Endothelial cell of umbilical vein (primary cell): ENCODE measurements at regions not wholly inside any gene's neighbourhood (a gene's known extent, or its start where the extent isn't known, plus 50 kb on each side); places are given as distances from the start of the nearest gene placed in this dataset.

Source experiments
- BruUV-seq: library from RNA; stranded (reverse); fragments of 400-500 nt; replicated peaks from 2 replicates; lab custom pipeline; 2021; lab: Mats Ljungman, UMichigan
- CTCF ChIA-PET: fragments of 300-600, 350-600 bp; sonication (Branson Sonifier 250); formaldehyde crosslinking; loops from one replicate; lab custom pipeline; 2021; ENCODE audit warnings: antibody characterized with exemption, inconsistent platforms; lab: Charles Lee
- POLR2A ChIA-PET: fragments of 300-600, 350-600 bp; sonication (Branson Sonifier 250); formaldehyde crosslinking; loops from one replicate; lab custom pipeline; 2021; ENCODE audit warnings: antibody characterized with exemption, inconsistent platforms; lab: Charles Lee
- DNase-seq: peaks from one replicate; pipeline ENCODE4 v3.0.0-alpha.2; 2011; ENCODE audit warnings: low read depth, low spot score
- FAIRE-seq: peaks from 2 replicates; lab custom pipeline; 2011; peaks lifted over from hg19 to GRCh38; lab: Jason Lieb, UNC
- H2AFZ ChIP-seq: 2 replicates; pipeline ENCODE4 v1.6.0; 2012; ENCODE audit warnings: low read depth, low read length, control low read depth, inconsistent platforms
- H3K27ac ChIP-seq: 2 replicates; pipeline ENCODE4 v1.5.1; 2011; ENCODE audit warnings: low read depth, mild to moderate bottlenecking, control low read depth, low read length, moderate library complexity; ENCODE audit not compliant: insufficient read depth
- H3K27me3 ChIP-seq, 2 experiments: 2 replicates each; pipeline versions ENCODE4 v1.6.0 to v1.6.1; 2011; ENCODE audit warnings: low read length in 2 of 2, mixed read lengths in 1 of 2; ENCODE audit not compliant: control insufficient read depth in 2 of 2, insufficient read depth in 2 of 2
- H3K36me3 ChIP-seq, 2 experiments: 2 replicates in 1 of 2; 3 replicates in 1 of 2; pipeline ENCODE4 v1.5.1; 2011; ENCODE audit warnings: low read length in 2 of 2, mild to moderate bottlenecking in 1 of 2, moderate library complexity in 1 of 2; ENCODE audit not compliant: control insufficient read depth in 2 of 2, insufficient read depth in 2 of 2; ENCODE audit errors: extremely low read depth in 1 of 2
- H3K4me1 ChIP-seq: 3 replicates; pipeline ENCODE4 v1.5.1; 2011; ENCODE audit warnings: mild to moderate bottlenecking, low read length; ENCODE audit not compliant: control insufficient read depth, insufficient read depth; ENCODE audit errors: extremely low read depth
- H3K4me2 ChIP-seq: 2 replicates; pipeline ENCODE4 v1.6.1; 2011; ENCODE audit warnings: low read length, control low read depth, mixed read lengths; ENCODE audit not compliant: insufficient read depth
- H3K4me3 ChIP-seq, 3 experiments: fragments of 200-600 bp in 1 of 3; sonication (generic), shearing (Covaris generic) in 1 of 3; replicated peaks in 1 of 3; 2 replicates each; pipeline ENCODE4 v1.5.1; 2011 to 2016; ENCODE audit warnings: control low read depth in 3 of 3, low read length in 3 of 3, mild to moderate bottlenecking in 2 of 3, inconsistent platforms in 1 of 3, low read depth in 1 of 3, moderate library complexity in 1 of 3; ENCODE audit not compliant: insufficient read depth in 1 of 3
- H3K79me2 ChIP-seq: 2 replicates; pipeline ENCODE4 v1.6.0; 2012; ENCODE audit warnings: low read length, inconsistent platforms; ENCODE audit not compliant: control insufficient read depth, insufficient read depth
- H3K9ac ChIP-seq: replicated peaks from 2 replicates; pipeline ENCODE3; 2011; ENCODE audit warnings: low read length, control low read depth; ENCODE audit not compliant: insufficient read depth; ENCODE audit errors: extremely low read depth
- H3K9me1 ChIP-seq: replicated peaks from 3 replicates; pipeline ENCODE4 v1.6.0; 2011; ENCODE audit warnings: mild to moderate bottlenecking, low read length; ENCODE audit not compliant: control insufficient read depth, insufficient read depth; ENCODE audit errors: extremely low read depth
- H3K9me3 ChIP-seq: replicated peaks from 2 replicates; pipeline ENCODE4 v1.5.1; 2012; ENCODE audit warnings: low read length, inconsistent platforms; ENCODE audit not compliant: control insufficient read depth, insufficient read depth
- H4K20me1 ChIP-seq: replicated peaks from 2 replicates; pipeline ENCODE3; 2011; ENCODE audit warnings: mild to moderate bottlenecking, low read length; ENCODE audit not compliant: control insufficient read depth, insufficient read depth; ENCODE audit errors: extremely low read depth
- FOS ChIP-seq: IDR thresholded peaks from 2 replicates; pipeline ENCODE4 v1.6.1; 2011; ENCODE audit warnings: mild to moderate bottlenecking, low read length, moderate library complexity, borderline replicate concordance; ENCODE audit not compliant: insufficient read depth
- GATA2 ChIP-seq: IDR thresholded peaks from 2 replicates; pipeline ENCODE4 v1.7.0; 2011; ENCODE audit warnings: low read depth, mild to moderate bottlenecking, moderate library complexity, mixed read lengths, low read length; ENCODE audit not compliant: insufficient read length, insufficient read depth
- JUN ChIP-seq: IDR thresholded peaks from 2 replicates; pipeline ENCODE4 v1.6.1; 2011; ENCODE audit warnings: borderline replicate concordance, low read depth; ENCODE audit not compliant: insufficient read length, insufficient read depth
- MAX ChIP-seq: IDR thresholded peaks from 2 replicates; pipeline ENCODE4 v1.6.1; 2011; ENCODE audit not compliant: insufficient read depth, insufficient read length
- MYC ChIP-seq: IDR thresholded peaks from one replicate; pipeline ENCODE4 v1.6.1; 2011; ENCODE audit warnings: mild to moderate bottlenecking, low read depth, low read length
- POLR2A ChIP-seq: IDR thresholded peaks from 2 replicates; pipeline ENCODE4 v1.6.1; 2012; ENCODE audit warnings: low read depth, mild to moderate bottlenecking, control low read depth, low read length
- POLR2AphosphoS5 ChIP-seq: IDR thresholded peaks from 2 replicates; pipeline ENCODE4 v1.6.1; 2012; ENCODE audit warnings: low read depth, mild to moderate bottlenecking, control low read depth, low read length, moderate library complexity; ENCODE audit not compliant: insufficient read depth
- dilution Hi-C: fragments of 300-500 bp; cut with MboI; formaldehyde crosslinking; loops from one replicate; pipeline ENCODE4 v1.15.0; 2019; ENCODE audit warnings: low sequenced_read_pairs; ENCODE audit not compliant: extremely low pct_ligation_motif_present
- intact Hi-C: fragments of 100-400 bp; cut with micrococcal nuclease; formaldehyde crosslinking; loops from one replicate; pipeline ENCODE4 v1.10.0; 2022
- TF ChIP-seq, protein P1 (sequence below), 2 donors: IDR thresholded peaks; 1 replicate in 1 of 2; 2 replicates in 1 of 2; pipeline ENCODE4 v1.5.1; 2011; ENCODE audit warnings: low read length in 2 of 2, mild to moderate bottlenecking in 2 of 2, moderate library complexity in 2 of 2, control low read depth in 1 of 2, inconsistent platforms in 1 of 2, low read depth in 1 of 2; ENCODE audit not compliant: insufficient read depth in 1 of 2; ENCODE audit errors: extremely low read depth in 1 of 2

GRCh38 chr2:77808599-77808998, 286.4 kb upstream of the LRRTM4 start:
- no peak overlapping the region for H2AFZ ChIP-seq
- ChIA-PET POLR2A (no interaction called here), CTCF (no interaction called here)
- dilution Hi-C loops (no loop called here), intact Hi-C loops (no loop called here)
- no peaks in the 10 kb centered on the region for H3K79me2 ChIP-seq
- FAIRE-seq (no peak), DNase-seq (no peak)
- no TSS peak for BruUV-seq
- H3K4me2 ChIP-seq, result no peak overlapping the region
- no peak overlapping the region for H3K4me3 ChIP-seq
- H4K20me1 ChIP-seq, result no peaks in the 10 kb centered on the region
- peaks cover 1% of the 10 kb centered on the region for H3K9me3 ChIP-seq
- no peak overlapping the region for H3K9ac ChIP-seq
- no peak overlapping the region for H3K27ac ChIP-seq
- no peaks in the 10 kb centered on the region for H3K9me1 ChIP-seq
- no peaks in the 10 kb centered on the region for H3K4me1 ChIP-seq
- TF ChIP-seq GATA2, result no peak
- no peak for TF ChIP-seq FOS
- no peak for TF ChIP-seq POLR2AphosphoS5
- no peak for TF ChIP-seq MYC
- no peak for TF ChIP-seq JUN
- no peaks in the 10 kb centered on the region for H3K27me3 ChIP-seq
- no peaks in the 10 kb centered on the region for H3K36me3 ChIP-seq

DNA sequence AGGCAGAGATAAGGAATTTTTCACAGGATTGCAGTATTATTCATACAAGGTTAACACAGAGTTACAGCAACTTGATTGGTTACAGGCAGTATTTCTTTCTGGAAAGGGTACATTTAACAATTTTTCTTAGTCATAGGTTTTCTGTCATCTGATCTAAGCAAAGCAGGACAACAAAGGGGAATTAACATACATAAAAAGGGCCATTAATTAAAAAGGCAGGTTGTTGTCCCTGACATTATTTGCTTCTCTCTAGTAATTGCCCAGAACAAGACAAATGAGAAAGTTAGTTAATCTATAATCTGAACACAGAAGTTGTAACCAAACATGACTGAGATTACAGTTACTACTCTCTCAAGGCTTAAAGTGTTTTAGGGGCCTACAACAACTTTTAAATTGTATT, 291.4 kb upstream of the LRRTM4 start:
- Histone ChIP-seq H3K27ac (no peak overlapping the region), H3K79me2 (no peaks in the 10 kb centered on the region), H3K4me2 (no peak overlapping the region), H2AFZ (no peak overlapping the region), H4K20me1 (no peaks in the 10 kb centered on the region), H3K27me3 (no peaks in the 10 kb centered on the region), H3K9ac (no peak overlapping the region), H3K9me3 (peaks cover 3% of the 10 kb centered on the region), H3K9me1 (no peaks in the 10 kb centered on the region), H3K4me1 (no peaks in the 10 kb centered on the region), H3K4me3 (no peak overlapping the region), H3K36me3 (no peaks in the 10 kb centered on the region)
- no TSS peak for BruUV-seq
- no peak for FAIRE-seq
- dilution Hi-C loops, result no loop called here
- DNase-seq, result no peak
- ChIA-PET CTCF (no interaction called here), POLR2A (no interaction called here)
- intact Hi-C loops, result no loop called here
- TF ChIP-seq JUN (no peak), MYC (no peak), FOS (no peak), POLR2A (no peak), MAX (no peak)
- TF ChIP-seq, protein P1, sequence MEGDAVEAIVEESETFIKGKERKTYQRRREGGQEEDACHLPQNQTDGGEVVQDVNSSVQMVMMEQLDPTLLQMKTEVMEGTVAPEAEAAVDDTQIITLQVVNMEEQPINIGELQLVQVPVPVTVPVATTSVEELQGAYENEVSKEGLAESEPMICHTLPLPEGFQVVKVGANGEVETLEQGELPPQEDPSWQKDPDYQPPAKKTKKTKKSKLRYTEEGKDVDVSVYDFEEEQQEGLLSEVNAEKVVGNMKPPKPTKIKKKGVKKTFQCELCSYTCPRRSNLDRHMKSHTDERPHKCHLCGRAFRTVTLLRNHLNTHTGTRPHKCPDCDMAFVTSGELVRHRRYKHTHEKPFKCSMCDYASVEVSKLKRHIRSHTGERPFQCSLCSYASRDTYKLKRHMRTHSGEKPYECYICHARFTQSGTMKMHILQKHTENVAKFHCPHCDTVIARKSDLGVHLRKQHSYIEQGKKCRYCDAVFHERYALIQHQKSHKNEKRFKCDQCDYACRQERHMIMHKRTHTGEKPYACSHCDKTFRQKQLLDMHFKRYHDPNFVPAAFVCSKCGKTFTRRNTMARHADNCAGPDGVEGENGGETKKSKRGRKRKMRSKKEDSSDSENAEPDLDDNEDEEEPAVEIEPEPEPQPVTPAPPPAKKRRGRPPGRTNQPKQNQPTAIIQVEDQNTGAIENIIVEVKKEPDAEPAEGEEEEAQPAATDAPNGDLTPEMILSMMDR (IDR thresholded peaks at IDR 0.05; ENCODE audit: extremely low read depth in 1 of 2, insufficient read depth in 1 of 2, low read depth in 1 of 2, low read length in 2 of 2), result no peak
